GM08714 (cell line): ENCODE measurements at regions not wholly inside any gene's neighbourhood (a gene's known extent, or its start where the extent isn't known, plus 50 kb on each side); places are given as distances from the start of the nearest gene placed in this dataset.

Experiments
- H3K4me3 ChIP-seq: fragments of 200-500 bp; sonication (Bioruptor generic); 2 replicates; pipeline ENCODE4 v1.5.1; 2014; ENCODE audit warnings: mild to moderate bottlenecking, low read length, inconsistent platforms
- ZNF274 ChIP-seq: IDR thresholded peaks from 2 replicates; pipeline ENCODE4 v1.6.1; 2012; ENCODE audit warnings: mild to moderate bottlenecking, low read depth, low read length

- TF ChIP-seq ZNF274 = no peak
- H3K4me3 ChIP-seq = no peak overlapping the region
Observed at GRCh38 chr3:72465853-72466252, 382.4 kb downstream of the SHQ1 start.

DNA sequence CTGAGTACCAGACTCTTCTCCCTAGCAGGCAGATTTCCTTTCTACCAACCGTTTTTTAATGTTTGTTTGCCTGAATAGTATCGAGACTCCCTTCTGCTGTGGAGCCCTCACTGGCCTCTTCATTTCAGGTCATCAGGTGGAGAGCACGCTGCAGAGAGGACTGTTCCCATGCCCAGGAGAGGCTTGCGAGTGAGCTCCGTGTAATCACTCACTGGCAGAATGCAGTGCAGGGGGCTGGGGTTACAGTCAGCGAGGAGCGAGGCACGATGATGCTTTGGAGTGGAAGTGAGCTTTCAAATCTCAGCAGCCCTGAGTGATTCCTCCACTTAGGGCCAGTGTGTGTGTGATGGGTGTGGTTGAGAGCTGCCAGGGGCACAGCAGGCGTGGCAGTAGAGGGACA lies 385.2 kb downstream of the SHQ1 start:
- no peak overlapping the region for H3K4me3 ChIP-seq
- no peak for TF ChIP-seq ZNF274

DNA sequence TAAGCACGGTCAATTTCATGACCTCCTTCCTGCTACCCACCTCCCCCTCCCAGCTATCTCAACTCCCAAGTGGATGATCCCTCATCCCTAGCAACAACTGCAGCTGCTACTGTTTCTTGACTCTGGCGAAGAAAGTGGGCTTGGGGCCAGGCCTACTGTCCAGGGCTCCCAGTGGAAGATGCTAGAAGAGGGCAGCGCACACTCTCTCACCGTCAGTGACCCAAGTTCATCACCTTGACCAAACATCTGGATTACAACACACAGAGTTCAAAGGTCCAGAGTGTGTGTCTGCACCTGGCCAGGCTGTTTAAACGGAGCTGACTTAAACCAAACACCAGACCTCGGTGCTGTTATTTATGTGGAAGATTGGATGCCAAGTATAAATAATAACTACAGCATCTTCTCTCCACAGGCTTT lies 385.6 kb downstream of the SHQ1 start:
- no peak overlapping the region for H3K4me3 ChIP-seq
- no peak for TF ChIP-seq ZNF274

- no peak overlapping the region for H3K4me3 ChIP-seq
- TF ChIP-seq ZNF274 = no peak
Observed at GRCh38 chr3:72461787-72462186, 386.5 kb downstream of the SHQ1 start.

- H3K4me3 ChIP-seq = no peak overlapping the region
- no peak for TF ChIP-seq ZNF274
Observed at GRCh38 chr3:72460205-72461174, 387.8 kb downstream of the SHQ1 start.

- no peak for TF ChIP-seq ZNF274
Observed at GRCh38 chr3:72459588-72459987, 388.7 kb downstream of the SHQ1 start.

GRCh38 chr3:72458375-72458774 lies 389.9 kb downstream of the SHQ1 start:
- H3K4me3 ChIP-seq = no peak overlapping the region
- TF ChIP-seq ZNF274 = no peak

More at GRCh38 chr3:72459588-72459987, 388.7 kb downstream of the SHQ1 start:
- H3K4me3 ChIP-seq = no peak overlapping the region

DNA sequence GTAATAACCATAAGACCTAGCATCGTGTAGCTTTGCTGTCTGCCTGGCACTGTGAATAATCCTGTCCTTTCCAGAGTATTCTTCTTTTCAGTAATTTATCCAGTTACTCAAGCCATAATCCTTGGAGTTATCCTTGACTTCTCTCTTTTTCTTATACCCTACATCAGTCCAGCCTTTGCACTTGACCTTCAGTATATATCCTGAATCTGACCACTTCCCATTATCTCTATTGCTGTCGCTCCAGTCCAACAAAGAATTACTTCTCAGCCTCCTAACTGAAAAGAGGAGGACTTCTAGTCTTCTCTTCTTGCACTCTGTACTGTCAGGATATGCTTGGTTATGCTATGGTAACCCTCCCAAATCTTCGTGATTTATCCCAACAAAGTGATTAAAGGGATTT lies 393.8 kb downstream of the SHQ1 start:
- no peak overlapping the region for H3K4me3 ChIP-seq
- no peak for TF ChIP-seq ZNF274

- TF ChIP-seq ZNF274 = no peak
- H3K4me3 ChIP-seq = no peak overlapping the region
Observed at GRCh38 chr3:72453706-72454105, 394.5 kb downstream of the SHQ1 start.

DNA sequence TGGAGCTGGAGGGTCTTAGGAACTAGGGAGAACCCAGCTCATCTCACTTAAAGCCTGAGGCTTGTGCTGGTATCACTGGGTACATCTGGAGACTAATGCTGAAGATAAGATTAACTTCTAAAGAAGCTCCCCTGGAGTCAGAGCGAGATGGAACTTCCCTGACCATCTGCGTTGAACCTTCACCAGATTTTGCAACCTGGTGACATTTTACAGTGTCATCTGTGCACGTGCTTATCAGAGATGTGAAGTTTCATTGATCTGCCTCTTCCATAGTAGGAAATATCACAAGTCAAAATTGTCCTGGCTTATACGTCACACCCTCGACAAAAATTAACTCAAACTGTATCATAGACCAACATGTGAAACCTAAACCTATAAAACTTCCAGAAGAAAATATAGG lies 395.5 kb downstream of the SHQ1 start:
- no peak overlapping the region for H3K4me3 ChIP-seq
- no peak for TF ChIP-seq ZNF274

GRCh38 chr3:72451841-72452240 lies 396.4 kb downstream of the SHQ1 start:
- no peak overlapping the region for H3K4me3 ChIP-seq
- no peak for TF ChIP-seq ZNF274

GRCh38 chr3:72449551-72449950 lies 398.7 kb downstream of the SHQ1 start:
- TF ChIP-seq ZNF274 = no peak
- H3K4me3 ChIP-seq = no peak overlapping the region

GRCh38 chr3:72448858-72449257 lies 399.4 kb downstream of the SHQ1 start:
- no peak for TF ChIP-seq ZNF274
- H3K4me3 ChIP-seq = no peak overlapping the region

DNA sequence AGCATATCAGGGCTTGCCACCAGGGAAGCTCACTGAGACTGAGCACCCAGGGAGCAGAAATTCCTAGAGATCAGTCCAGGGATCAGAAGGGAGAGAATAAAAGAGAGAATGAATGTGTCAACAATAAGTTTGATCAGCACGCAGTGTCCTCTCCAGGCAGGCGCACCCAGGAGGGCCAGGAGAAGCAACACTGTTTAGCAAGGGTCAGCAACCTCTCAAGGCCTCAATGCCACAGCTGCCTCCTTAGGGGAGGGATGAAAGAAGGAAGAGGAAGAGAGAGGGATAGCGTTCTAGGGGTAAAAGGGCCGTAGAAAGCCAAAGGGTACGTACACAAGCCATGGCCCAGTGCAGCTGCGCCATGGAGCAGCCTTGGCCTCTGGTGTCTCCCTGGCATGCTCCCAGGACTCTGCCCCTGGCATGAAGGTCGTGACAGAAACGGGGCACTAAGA lies 399.8 kb downstream of the SHQ1 start:
- no peak for TF ChIP-seq ZNF274
- H3K4me3 ChIP-seq = no peak overlapping the region
